HG03439 (cell line): ENCODE measurements at regions not wholly inside any gene's neighbourhood (a gene's known extent, or its start where the extent isn't known, plus 50 kb on each side); places are given as distances from the start of the nearest gene placed in this dataset.

Experiments used
- ATAC-seq: cut with Tn5 transposase; IDR thresholded peaks from one replicate; pipeline ENCODE4 v1.9.1; 2021; ENCODE audit warnings: mild to moderate bottlenecking, moderate library complexity; ENCODE audit not compliant: unreplicated experiment

GRCh38 chr4:28148221-28148620 lies 1287.6 kb downstream of the STIM2 start:
- no peak for ATAC-seq

DNA sequence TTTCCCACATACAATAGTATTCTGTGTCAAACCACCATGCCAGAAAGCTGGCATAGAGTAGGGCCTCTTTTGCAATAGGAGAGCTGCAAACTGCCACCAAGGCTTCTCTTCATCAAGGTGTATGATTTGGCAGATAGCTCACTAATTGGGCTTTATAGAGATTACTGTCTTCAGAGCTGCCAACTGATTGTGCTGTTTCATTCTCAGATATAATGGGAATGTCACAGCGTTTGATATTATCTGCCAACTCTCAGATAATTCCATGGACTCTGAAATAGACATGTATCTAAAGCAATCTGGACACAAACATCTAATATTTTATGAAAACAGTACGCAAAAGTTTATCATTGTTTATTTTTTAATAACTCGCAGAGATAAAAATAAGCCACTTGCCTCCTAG lies 1289.1 kb downstream of the STIM2 start:
- ATAC-seq: no peak

DNA sequence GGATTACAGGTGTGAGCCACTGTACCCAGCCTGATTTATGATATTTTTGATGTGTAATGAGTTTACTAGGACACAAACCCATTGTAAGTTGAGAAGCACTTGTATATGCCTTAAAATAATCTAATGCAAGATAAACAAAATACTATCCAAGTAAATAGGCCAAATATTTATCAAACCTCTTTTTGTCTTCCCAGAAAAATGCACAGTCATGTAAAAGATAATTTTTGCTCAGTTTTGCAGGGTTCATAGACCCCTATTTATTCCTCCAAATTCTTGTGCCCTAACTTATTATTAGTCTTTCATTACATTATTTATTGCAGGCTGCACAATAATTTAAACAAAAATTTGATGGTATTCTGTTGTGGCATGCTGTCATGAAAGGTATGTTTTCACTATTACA lies 1290.7 kb downstream of the STIM2 start:
- no peak for ATAC-seq

GRCh38 chr4:28167411-28167810 lies 1306.8 kb downstream of the STIM2 start:
- no peak for ATAC-seq

DNA sequence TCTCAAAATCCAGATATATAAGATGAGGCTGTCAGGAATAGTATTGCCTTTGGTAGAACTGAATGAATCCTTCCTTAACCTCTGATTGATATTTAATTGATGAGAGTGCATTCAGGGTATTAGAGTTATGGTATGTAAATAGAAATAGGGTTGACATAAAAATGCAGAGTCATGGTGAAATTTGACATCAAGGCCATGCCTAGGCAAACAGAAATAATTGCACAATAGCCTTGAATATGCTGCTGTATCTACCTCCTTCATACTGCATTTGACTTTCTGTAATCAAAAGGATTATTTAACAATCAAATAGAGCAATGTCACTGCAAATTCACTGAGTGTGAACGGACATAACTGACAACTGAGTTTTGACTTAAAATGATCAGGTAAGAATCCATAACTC lies 1316.3 kb downstream of the STIM2 start:
- ATAC-seq: no peak

DNA sequence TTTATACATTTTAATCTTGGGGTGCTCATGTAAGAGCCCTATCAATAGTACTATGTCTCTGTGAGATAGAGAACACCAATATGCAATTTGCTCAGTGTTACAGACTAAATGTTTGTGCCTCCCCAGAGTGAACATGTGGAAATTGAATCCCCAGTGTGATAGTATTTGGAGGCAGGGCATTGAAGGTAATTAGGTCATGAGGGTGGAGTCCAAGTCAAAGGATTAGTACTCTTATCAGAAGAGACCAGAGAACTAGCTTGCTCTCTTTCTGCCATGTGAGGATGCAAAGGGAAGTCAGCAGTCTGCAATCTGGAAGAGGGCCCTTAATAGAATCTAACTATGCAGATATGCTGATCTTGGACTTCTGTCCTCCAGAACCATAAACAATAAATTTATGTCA lies 1317.0 kb downstream of the STIM2 start:
- ATAC-seq: no peak

DNA sequence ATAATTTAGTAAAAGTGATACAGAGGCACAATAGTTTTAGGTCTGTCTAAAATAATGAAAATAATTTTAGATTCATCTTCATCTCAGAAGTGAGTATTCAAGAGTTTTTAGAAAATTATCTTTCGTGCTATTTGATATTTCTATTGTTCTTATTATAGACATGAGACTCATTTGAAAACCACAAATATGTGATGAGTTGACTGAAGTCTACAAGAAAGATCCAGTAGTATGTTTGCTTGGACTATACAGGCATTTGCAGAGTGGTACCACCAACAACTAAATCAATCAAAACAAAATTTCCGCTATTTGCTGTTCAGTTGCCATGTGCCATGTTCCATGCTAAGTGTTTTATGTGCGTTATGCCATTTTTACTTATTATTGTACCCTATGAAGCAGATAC lies 1318.5 kb downstream of the STIM2 start:
- no peak for ATAC-seq

DNA sequence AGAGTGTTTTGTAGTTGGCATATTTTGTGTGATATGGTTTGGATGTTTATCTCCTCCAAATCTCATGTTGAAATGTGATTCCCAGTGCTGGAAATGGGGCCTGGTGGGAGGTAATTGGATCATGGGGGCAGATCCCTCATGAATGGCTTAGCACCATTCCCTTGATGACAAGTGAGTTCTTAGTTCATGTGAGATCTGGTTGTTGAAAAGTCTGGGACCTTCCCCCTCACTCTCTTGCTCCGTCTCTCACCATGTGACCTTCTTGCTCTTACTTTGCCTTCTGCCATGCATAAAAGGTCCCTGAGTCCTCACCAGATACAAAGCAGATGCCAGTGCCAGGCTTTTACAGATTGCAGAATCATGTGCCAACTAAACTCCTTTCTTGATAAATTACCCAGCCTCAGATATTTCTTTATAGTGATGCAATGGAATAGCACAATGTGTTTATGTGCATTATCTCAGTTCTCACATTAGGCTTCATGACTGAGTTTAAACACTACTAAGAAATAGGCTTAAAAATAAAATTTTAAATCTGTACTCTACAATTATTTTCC lies 1348.8 kb downstream of the STIM2 start:
- ATAC-seq: no peak

- ATAC-seq: no peak
Observed at GRCh38 chr4:28211676-28212470, 1351.2 kb downstream of the STIM2 start.

- ATAC-seq: no peak
Observed at GRCh38 chr4:28221536-28221935, 1360.9 kb downstream of the STIM2 start.

DNA sequence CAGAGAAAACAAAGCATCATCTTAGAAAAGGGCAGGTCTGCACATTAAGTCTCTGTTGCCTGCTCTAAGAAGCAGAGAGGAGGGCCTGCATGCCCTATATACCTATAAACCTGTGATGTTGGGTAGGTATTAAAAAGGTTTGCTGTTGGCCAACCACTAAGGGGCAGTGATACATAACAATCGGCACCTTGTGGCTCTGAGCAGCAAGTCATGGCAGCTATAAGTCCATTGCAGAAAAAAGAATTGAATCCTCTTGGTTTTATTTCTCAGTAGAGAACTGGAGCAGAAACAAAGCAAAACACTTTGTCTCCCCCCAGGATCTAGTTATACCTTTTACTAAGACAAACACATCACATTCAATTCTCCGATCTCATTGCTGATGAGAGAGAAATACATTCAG lies 1364.4 kb downstream of the STIM2 start:
- no peak for ATAC-seq

GRCh38 chr4:28225689-28226353 lies 1365.2 kb downstream of the STIM2 start:
- no peak for ATAC-seq

GRCh38 chr4:28226962-28227361 lies 1366.3 kb downstream of the STIM2 start:
- no peak for ATAC-seq

- ATAC-seq: no peak
Observed at GRCh38 chr4:28227764-28228163, 1367.1 kb downstream of the STIM2 start.

GRCh38 chr4:28228561-28229491 lies 1368.2 kb downstream of the STIM2 start:
- ATAC-seq: no peak

GRCh38 chr4:28232376-28232775 lies 1371.7 kb downstream of the STIM2 start:
- ATAC-seq: no peak

GRCh38 chr4:28232951-28233350 lies 1372.3 kb downstream of the STIM2 start:
- ATAC-seq: no peak

DNA sequence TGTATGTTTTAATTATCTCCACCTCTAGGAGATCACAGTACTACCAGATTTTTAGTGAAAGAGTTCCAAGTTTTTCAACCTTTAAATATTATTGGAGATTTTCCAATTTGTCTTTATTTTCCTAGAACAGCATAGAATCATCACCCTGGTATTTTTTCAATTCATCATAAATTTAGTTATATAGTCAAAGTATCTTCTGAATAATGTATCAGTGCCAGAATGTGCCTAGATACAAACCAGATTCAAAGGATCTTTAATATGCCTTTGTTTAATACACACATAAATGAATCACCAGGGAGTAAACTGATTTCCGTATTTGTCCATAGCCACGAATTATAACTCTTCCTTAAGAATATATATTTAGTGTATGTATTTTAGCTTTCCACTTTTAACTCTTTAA lies 1373.1 kb downstream of the STIM2 start:
- ATAC-seq: no peak

- no peak for ATAC-seq
Observed at GRCh38 chr4:28238876-28239275, 1378.2 kb downstream of the STIM2 start.

DNA sequence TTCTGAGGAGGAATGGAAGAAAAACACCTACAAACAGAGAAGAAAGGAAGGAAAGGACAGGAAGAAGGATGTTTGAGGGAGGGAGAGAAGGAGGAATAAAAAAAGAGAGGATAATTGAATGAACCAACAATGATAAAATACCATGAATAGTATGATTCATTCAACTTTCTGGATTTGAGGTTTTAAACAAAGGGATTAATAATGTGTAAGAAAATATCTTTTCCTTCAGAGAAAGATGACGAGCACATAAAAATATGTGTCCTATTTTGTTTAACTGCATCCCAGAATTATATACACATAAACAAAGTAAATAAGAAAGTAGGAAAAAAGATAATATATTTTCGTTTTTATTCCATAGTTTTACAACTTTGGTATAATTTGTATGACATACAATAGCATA lies 1380.4 kb downstream of the STIM2 start:
- ATAC-seq: no peak

- ATAC-seq: no peak
Observed at GRCh38 chr4:28247805-28248204, 1387.2 kb downstream of the STIM2 start.
